ENCODE measurements at regions not wholly inside any gene's neighbourhood (a gene's known extent, or its start where the extent isn't known, plus 50 kb on each side); places are given as distances from the start of the nearest gene placed in this dataset.

GRCh38 chr10:47053081-47053798, 142.0 kb downstream of the PTPN20 start:
- no peak for TF ChIP-seq TAF1 (conservative IDR thresholded peaks at IDR 0.05)
- no peak for TF ChIP-seq FOXA2 (IDR thresholded peaks at IDR 0.05)
- TF ChIP-seq JUND (IDR thresholded peaks at IDR 0.05) = no peak
- TF ChIP-seq, protein P1, sequence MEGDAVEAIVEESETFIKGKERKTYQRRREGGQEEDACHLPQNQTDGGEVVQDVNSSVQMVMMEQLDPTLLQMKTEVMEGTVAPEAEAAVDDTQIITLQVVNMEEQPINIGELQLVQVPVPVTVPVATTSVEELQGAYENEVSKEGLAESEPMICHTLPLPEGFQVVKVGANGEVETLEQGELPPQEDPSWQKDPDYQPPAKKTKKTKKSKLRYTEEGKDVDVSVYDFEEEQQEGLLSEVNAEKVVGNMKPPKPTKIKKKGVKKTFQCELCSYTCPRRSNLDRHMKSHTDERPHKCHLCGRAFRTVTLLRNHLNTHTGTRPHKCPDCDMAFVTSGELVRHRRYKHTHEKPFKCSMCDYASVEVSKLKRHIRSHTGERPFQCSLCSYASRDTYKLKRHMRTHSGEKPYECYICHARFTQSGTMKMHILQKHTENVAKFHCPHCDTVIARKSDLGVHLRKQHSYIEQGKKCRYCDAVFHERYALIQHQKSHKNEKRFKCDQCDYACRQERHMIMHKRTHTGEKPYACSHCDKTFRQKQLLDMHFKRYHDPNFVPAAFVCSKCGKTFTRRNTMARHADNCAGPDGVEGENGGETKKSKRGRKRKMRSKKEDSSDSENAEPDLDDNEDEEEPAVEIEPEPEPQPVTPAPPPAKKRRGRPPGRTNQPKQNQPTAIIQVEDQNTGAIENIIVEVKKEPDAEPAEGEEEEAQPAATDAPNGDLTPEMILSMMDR (IDR thresholded peaks at IDR 0.05; ENCODE audit: low read depth, low read length, missing input control) = no peak
- no peak for TF ChIP-seq FOXA1 (IDR thresholded peaks at IDR 0.05)
- no peak for TF ChIP-seq ATF3 (IDR thresholded peaks at IDR 0.05)
- TF ChIP-seq, protein P2, sequence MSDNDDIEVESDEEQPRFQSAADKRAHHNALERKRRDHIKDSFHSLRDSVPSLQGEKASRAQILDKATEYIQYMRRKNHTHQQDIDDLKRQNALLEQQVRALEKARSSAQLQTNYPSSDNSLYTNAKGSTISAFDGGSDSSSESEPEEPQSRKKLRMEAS (IDR thresholded peaks at IDR 0.05) = no peak
- TF ChIP-seq YY1 (IDR thresholded peaks at IDR 0.05) = no peak
- no peak for TF ChIP-seq SP1 (IDR thresholded peaks at IDR 0.05)
- no peak for TF ChIP-seq RAD21 (IDR thresholded peaks at IDR 0.05)
- TF ChIP-seq REST (IDR thresholded peaks at IDR 0.05) = no peak

Measured in liver (tissue), 3 donors.